MM.1S (cell line): ENCODE measurements at regions not wholly inside any gene's neighbourhood (a gene's known extent, or its start where the extent isn't known, plus 50 kb on each side); places are given as distances from the start of the nearest gene placed in this dataset.

ENCODE experiments used
- DNase-seq: peaks from one replicate; pipeline ENCODE4 v3.0.0-alpha.2; 2015
- H2AFZ ChIP-seq: fragments of 300-600 bp; sonication (generic); 2 replicates; pipeline ENCODE4 v1.6.0; 2016; ENCODE audit warnings: antibody characterized with exemption, low read length
- H3F3A ChIP-seq: fragments of 300-600 bp; sonication (generic); 2 replicates; pipeline ENCODE4 v1.6.1; 2016; ENCODE audit warnings: mild to moderate bottlenecking, antibody characterized with exemption, low read length, moderate library complexity, mixed read lengths; ENCODE audit not compliant: insufficient read depth
- H3K27ac ChIP-seq: fragments of 300-600 bp; sonication (generic); 2 replicates; pipeline ENCODE4 v1.5.1; 2016; ENCODE audit warnings: mild to moderate bottlenecking, low read length
- H3K27me3 ChIP-seq: fragments of 300-600 bp; sonication (generic); replicated peaks from 2 replicates; pipeline ENCODE4 v1.6.0; 2016; ENCODE audit warnings: low read length; ENCODE audit not compliant: insufficient read depth
- H3K36me3 ChIP-seq: fragments of 300-600 bp; sonication (generic); replicated peaks from 2 replicates; pipeline ENCODE4 v1.6.1; 2016; ENCODE audit warnings: mild to moderate bottlenecking, low read length, mixed read lengths; ENCODE audit not compliant: insufficient read depth
- H3K4me1 ChIP-seq: fragments of 300-600 bp; sonication (generic); 2 replicates; pipeline ENCODE4 v1.6.1; 2016; ENCODE audit warnings: low read length, mixed read lengths
- H3K4me2 ChIP-seq: fragments of 300-600 bp; sonication (generic); 2 replicates; pipeline ENCODE4 v1.6.0; 2016; ENCODE audit warnings: low read depth, low read length
- H3K4me3 ChIP-seq: fragments of 300-600 bp; sonication (generic); 2 replicates; pipeline ENCODE4 v1.5.1; 2016; ENCODE audit warnings: low read length, mixed read lengths
- H3K79me2 ChIP-seq: fragments of 300-600 bp; sonication (generic); 2 replicates; pipeline ENCODE4 v1.6.1; 2016; ENCODE audit warnings: mixed run types, low read length, mixed read lengths
- H3K9ac ChIP-seq: fragments of 300-600 bp; sonication (generic); 2 replicates; pipeline ENCODE4 v1.6.1; 2016; ENCODE audit warnings: low read length, mixed read lengths
- H3K9me2 ChIP-seq: fragments of 300-600 bp; sonication (generic); replicated peaks from 2 replicates; pipeline ENCODE4 v1.6.1; 2016; ENCODE audit warnings: mild to moderate bottlenecking, low read length, mixed read lengths; ENCODE audit not compliant: insufficient read depth
- H3K9me3 ChIP-seq: fragments of 300-600 bp; sonication (generic); replicated peaks from 2 replicates; pipeline ENCODE4 v1.6.1; 2016; ENCODE audit warnings: mild to moderate bottlenecking, low read length, mixed read lengths; ENCODE audit not compliant: insufficient read depth
- H4K20me1 ChIP-seq: fragments of 300-600 bp; sonication (generic); 2 replicates; pipeline ENCODE4 v1.6.1; 2016; ENCODE audit warnings: mild to moderate bottlenecking, low read length, moderate library complexity, mixed read lengths; ENCODE audit not compliant: insufficient read depth
- EZH2 ChIP-seq: fragments of 300-600 bp; sonication (generic); optimal IDR thresholded peaks from 2 replicates; pipeline ENCODE3; 2017; ENCODE audit warnings: low read depth, mild to moderate bottlenecking, antibody characterized with exemption, low read length, mixed read lengths
- EZH2phosphoT487 ChIP-seq: fragments of 300-600 bp; sonication (generic); IDR thresholded peaks from 2 replicates; pipeline ENCODE4 v1.6.1; 2018; ENCODE audit warnings: antibody characterized with exemption, low read length
- TF ChIP-seq, protein P1 (sequence below): fragments of 300-600 bp; sonication (generic); IDR thresholded peaks from 2 replicates; pipeline ENCODE4 v1.5.1; 2016; ENCODE audit warnings: antibody characterized with exemption, low read length, mixed read lengths

DNA sequence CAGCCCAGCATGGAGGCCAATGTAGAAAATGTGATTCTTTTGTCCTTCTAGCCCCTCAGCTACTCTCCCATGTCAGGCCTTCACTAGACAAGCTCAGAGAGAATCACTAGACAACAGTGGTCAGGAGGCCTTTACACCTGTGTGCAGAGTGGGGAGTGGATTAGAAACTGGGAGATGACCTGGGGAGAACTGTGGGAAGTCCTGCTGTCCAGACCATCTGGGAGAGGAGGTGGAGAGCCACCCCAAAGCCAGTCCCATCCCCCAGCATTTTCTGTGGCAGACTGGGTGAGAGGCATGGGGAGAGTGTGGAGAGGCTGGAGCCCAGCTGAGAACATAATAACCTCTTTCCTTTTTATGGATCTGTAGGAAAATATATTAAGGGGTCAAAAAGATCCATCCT is 452.0 kb upstream of the DMAC1 start:
- no peaks in the 10 kb centered on the region for H3K4me1 ChIP-seq
- no peaks in the 10 kb centered on the region for H3K36me3 ChIP-seq
- DNase-seq: no peak
- H3K79me2 ChIP-seq: no peaks in the 10 kb centered on the region
- H3K9me3 ChIP-seq: no peaks in the 10 kb centered on the region
- H3K9me2 ChIP-seq: no peaks in the 10 kb centered on the region
- H3K4me2 ChIP-seq: no peak overlapping the region
- no peaks in the 10 kb centered on the region for H4K20me1 ChIP-seq
- H3K27ac ChIP-seq: no peak overlapping the region
- TF ChIP-seq, protein P1, sequence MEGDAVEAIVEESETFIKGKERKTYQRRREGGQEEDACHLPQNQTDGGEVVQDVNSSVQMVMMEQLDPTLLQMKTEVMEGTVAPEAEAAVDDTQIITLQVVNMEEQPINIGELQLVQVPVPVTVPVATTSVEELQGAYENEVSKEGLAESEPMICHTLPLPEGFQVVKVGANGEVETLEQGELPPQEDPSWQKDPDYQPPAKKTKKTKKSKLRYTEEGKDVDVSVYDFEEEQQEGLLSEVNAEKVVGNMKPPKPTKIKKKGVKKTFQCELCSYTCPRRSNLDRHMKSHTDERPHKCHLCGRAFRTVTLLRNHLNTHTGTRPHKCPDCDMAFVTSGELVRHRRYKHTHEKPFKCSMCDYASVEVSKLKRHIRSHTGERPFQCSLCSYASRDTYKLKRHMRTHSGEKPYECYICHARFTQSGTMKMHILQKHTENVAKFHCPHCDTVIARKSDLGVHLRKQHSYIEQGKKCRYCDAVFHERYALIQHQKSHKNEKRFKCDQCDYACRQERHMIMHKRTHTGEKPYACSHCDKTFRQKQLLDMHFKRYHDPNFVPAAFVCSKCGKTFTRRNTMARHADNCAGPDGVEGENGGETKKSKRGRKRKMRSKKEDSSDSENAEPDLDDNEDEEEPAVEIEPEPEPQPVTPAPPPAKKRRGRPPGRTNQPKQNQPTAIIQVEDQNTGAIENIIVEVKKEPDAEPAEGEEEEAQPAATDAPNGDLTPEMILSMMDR: no peak
- no peak for TF ChIP-seq EZH2phosphoT487
- no peak for TF ChIP-seq EZH2
- H2AFZ ChIP-seq: no peak overlapping the region
- no peak overlapping the region for H3K9ac ChIP-seq
- H3K27me3 ChIP-seq: no peaks in the 10 kb centered on the region
- H3F3A ChIP-seq: no peaks in the 10 kb centered on the region
- H3K4me3 ChIP-seq: no peak overlapping the region

DNA sequence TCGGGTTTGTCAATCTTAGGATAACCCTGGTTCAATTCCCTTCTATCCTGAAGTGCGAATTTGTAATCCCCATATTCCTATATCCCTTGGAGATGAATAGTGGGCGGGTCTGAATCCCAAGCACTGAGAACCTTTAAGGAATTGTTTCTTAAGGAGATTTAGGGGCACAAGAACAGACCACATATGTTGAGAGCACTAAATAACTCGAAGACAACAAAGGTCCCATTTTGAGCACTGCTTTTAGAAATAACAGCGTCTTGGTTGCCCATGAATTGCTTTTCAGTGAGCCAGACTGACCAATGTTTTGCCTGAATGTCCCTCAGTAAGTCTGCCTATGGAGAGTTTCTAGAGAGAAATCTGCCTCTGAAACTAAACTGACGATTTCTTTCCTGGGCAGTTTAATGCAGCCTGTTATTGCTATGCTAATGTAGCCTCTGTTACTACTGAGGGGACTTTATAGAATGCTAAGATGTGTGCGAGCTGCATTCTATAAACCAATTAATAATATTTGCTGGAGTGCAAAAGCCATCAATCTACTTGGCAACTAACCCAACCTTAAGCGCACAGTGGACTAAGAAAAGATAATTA is 445.0 kb upstream of the DMAC1 start:
- H3K9me2 ChIP-seq: no peaks in the 10 kb centered on the region
- no peaks in the 10 kb centered on the region for H3K4me1 ChIP-seq
- H3K9me3 ChIP-seq: no peaks in the 10 kb centered on the region
- H2AFZ ChIP-seq: no peak overlapping the region
- no peak overlapping the region for H3K4me2 ChIP-seq
- no peaks in the 10 kb centered on the region for H4K20me1 ChIP-seq
- H3K4me3 ChIP-seq: no peak overlapping the region
- no peak for DNase-seq
- no peak overlapping the region for H3K27ac ChIP-seq
- TF ChIP-seq, protein P1: no peak
- TF ChIP-seq EZH2phosphoT487: no peak
- H3K27me3 ChIP-seq: no peaks in the 10 kb centered on the region
- H3F3A ChIP-seq: no peaks in the 10 kb centered on the region
- H3K36me3 ChIP-seq: no peaks in the 10 kb centered on the region
- H3K9ac ChIP-seq: no peak overlapping the region
- H3K79me2 ChIP-seq: no peaks in the 10 kb centered on the region

DNA sequence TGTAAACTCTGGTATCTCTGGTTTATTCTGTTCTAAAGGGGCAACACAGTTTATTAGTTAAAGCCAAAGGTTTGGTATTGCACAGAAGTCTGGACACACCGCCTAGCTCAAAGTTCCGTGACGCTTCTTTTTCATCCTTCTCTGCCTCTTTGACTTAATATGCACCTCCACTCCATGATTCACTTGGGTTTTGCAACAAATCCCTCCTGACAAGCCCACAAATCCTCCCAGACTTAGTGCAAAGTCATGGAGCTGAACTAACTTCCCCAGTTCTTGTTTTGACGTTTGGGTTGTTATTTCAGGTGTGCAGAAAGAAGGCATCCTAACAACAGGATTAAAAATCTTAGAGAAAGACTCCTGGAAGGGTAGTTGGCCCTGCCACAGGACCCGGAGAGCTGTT is 441.6 kb upstream of the DMAC1 start:
- H3F3A ChIP-seq: no peaks in the 10 kb centered on the region
- TF ChIP-seq EZH2phosphoT487: no peak
- TF ChIP-seq, protein P1: no peak
- TF ChIP-seq EZH2: no peak
- H3K4me1 ChIP-seq: no peaks in the 10 kb centered on the region
- H3K36me3 ChIP-seq: no peaks in the 10 kb centered on the region
- no peak overlapping the region for H3K27ac ChIP-seq
- H3K27me3 ChIP-seq: no peaks in the 10 kb centered on the region
- no peaks in the 10 kb centered on the region for H3K9me2 ChIP-seq
- no peak overlapping the region for H3K9ac ChIP-seq
- H2AFZ ChIP-seq: no peak overlapping the region
- no peak overlapping the region for H3K4me3 ChIP-seq
- no peak overlapping the region for H3K4me2 ChIP-seq
- H3K9me3 ChIP-seq: no peaks in the 10 kb centered on the region
- no peaks in the 10 kb centered on the region for H3K79me2 ChIP-seq
- no peak for DNase-seq
- H4K20me1 ChIP-seq: no peaks in the 10 kb centered on the region
